Endothelial cell of umbilical vein (primary cell): ENCODE measurements at regions not wholly inside any gene's neighbourhood (a gene's known extent, or its start where the extent isn't known, plus 50 kb on each side); places are given as distances from the start of the nearest gene placed in this dataset.

Experiments used
- BruUV-seq: library from RNA; stranded (reverse); fragments of 400-500 nt; replicated peaks from 2 replicates; lab custom pipeline; 2021; lab: Mats Ljungman, UMichigan
- CTCF ChIA-PET: fragments of 300-600, 350-600 bp; sonication (Branson Sonifier 250); formaldehyde crosslinking; loops from one replicate; lab custom pipeline; 2021; ENCODE audit warnings: antibody characterized with exemption, inconsistent platforms; lab: Charles Lee
- POLR2A ChIA-PET: fragments of 300-600, 350-600 bp; sonication (Branson Sonifier 250); formaldehyde crosslinking; loops from one replicate; lab custom pipeline; 2021; ENCODE audit warnings: antibody characterized with exemption, inconsistent platforms; lab: Charles Lee
- DNase-seq: peaks from one replicate; pipeline ENCODE4 v3.0.0-alpha.2; 2011; ENCODE audit warnings: low read depth, low spot score
- FAIRE-seq: peaks from 2 replicates; lab custom pipeline; 2011; peaks lifted over from hg19 to GRCh38; lab: Jason Lieb, UNC
- H2AFZ ChIP-seq: 2 replicates; pipeline ENCODE4 v1.6.0; 2012; ENCODE audit warnings: low read depth, low read length, control low read depth, inconsistent platforms
- H3K27ac ChIP-seq: 2 replicates; pipeline ENCODE4 v1.5.1; 2011; ENCODE audit warnings: low read depth, mild to moderate bottlenecking, control low read depth, low read length, moderate library complexity; ENCODE audit not compliant: insufficient read depth
- H3K27me3 ChIP-seq, 2 experiments: 2 replicates each; pipeline versions ENCODE4 v1.6.0 to v1.6.1; 2011; ENCODE audit warnings: low read length in 2 of 2, mixed read lengths in 1 of 2; ENCODE audit not compliant: control insufficient read depth in 2 of 2, insufficient read depth in 2 of 2
- H3K36me3 ChIP-seq, 2 experiments: 2 replicates in 1 of 2; 3 replicates in 1 of 2; pipeline ENCODE4 v1.5.1; 2011; ENCODE audit warnings: low read length in 2 of 2, mild to moderate bottlenecking in 1 of 2, moderate library complexity in 1 of 2; ENCODE audit not compliant: control insufficient read depth in 2 of 2, insufficient read depth in 2 of 2; ENCODE audit errors: extremely low read depth in 1 of 2
- H3K4me1 ChIP-seq: 3 replicates; pipeline ENCODE4 v1.5.1; 2011; ENCODE audit warnings: mild to moderate bottlenecking, low read length; ENCODE audit not compliant: control insufficient read depth, insufficient read depth; ENCODE audit errors: extremely low read depth
- H3K4me2 ChIP-seq: 2 replicates; pipeline ENCODE4 v1.6.1; 2011; ENCODE audit warnings: low read length, control low read depth, mixed read lengths; ENCODE audit not compliant: insufficient read depth
- H3K4me3 ChIP-seq, 3 experiments: fragments of 200-600 bp in 1 of 3; sonication (generic), shearing (Covaris generic) in 1 of 3; replicated peaks in 1 of 3; 2 replicates each; pipeline ENCODE4 v1.5.1; 2011 to 2016; ENCODE audit warnings: control low read depth in 3 of 3, low read length in 3 of 3, mild to moderate bottlenecking in 2 of 3, inconsistent platforms in 1 of 3, low read depth in 1 of 3, moderate library complexity in 1 of 3; ENCODE audit not compliant: insufficient read depth in 1 of 3
- H3K79me2 ChIP-seq: 2 replicates; pipeline ENCODE4 v1.6.0; 2012; ENCODE audit warnings: low read length, inconsistent platforms; ENCODE audit not compliant: control insufficient read depth, insufficient read depth
- H3K9ac ChIP-seq: replicated peaks from 2 replicates; pipeline ENCODE3; 2011; ENCODE audit warnings: low read length, control low read depth; ENCODE audit not compliant: insufficient read depth; ENCODE audit errors: extremely low read depth
- H3K9me1 ChIP-seq: replicated peaks from 3 replicates; pipeline ENCODE4 v1.6.0; 2011; ENCODE audit warnings: mild to moderate bottlenecking, low read length; ENCODE audit not compliant: control insufficient read depth, insufficient read depth; ENCODE audit errors: extremely low read depth
- H3K9me3 ChIP-seq: replicated peaks from 2 replicates; pipeline ENCODE4 v1.5.1; 2012; ENCODE audit warnings: low read length, inconsistent platforms; ENCODE audit not compliant: control insufficient read depth, insufficient read depth
- H4K20me1 ChIP-seq: replicated peaks from 2 replicates; pipeline ENCODE3; 2011; ENCODE audit warnings: mild to moderate bottlenecking, low read length; ENCODE audit not compliant: control insufficient read depth, insufficient read depth; ENCODE audit errors: extremely low read depth
- EZH2 ChIP-seq: IDR thresholded peaks from 2 replicates; pipeline ENCODE4 v1.6.1; 2012; ENCODE audit warnings: borderline replicate concordance, low read depth, mild to moderate bottlenecking, moderate library complexity, low read length, inconsistent platforms; ENCODE audit not compliant: severe bottlenecking
- FOS ChIP-seq: IDR thresholded peaks from 2 replicates; pipeline ENCODE4 v1.6.1; 2011; ENCODE audit warnings: mild to moderate bottlenecking, low read length, moderate library complexity, borderline replicate concordance; ENCODE audit not compliant: insufficient read depth
- GATA2 ChIP-seq: IDR thresholded peaks from 2 replicates; pipeline ENCODE4 v1.7.0; 2011; ENCODE audit warnings: low read depth, mild to moderate bottlenecking, moderate library complexity, mixed read lengths, low read length; ENCODE audit not compliant: insufficient read length, insufficient read depth
- JUN ChIP-seq: IDR thresholded peaks from 2 replicates; pipeline ENCODE4 v1.6.1; 2011; ENCODE audit warnings: borderline replicate concordance, low read depth; ENCODE audit not compliant: insufficient read length, insufficient read depth
- MYC ChIP-seq: IDR thresholded peaks from one replicate; pipeline ENCODE4 v1.6.1; 2011; ENCODE audit warnings: mild to moderate bottlenecking, low read depth, low read length
- POLR2A ChIP-seq: IDR thresholded peaks from 2 replicates; pipeline ENCODE4 v1.6.1; 2012; ENCODE audit warnings: low read depth, mild to moderate bottlenecking, control low read depth, low read length
- POLR2AphosphoS5 ChIP-seq: IDR thresholded peaks from 2 replicates; pipeline ENCODE4 v1.6.1; 2012; ENCODE audit warnings: low read depth, mild to moderate bottlenecking, control low read depth, low read length, moderate library complexity; ENCODE audit not compliant: insufficient read depth
- dilution Hi-C: fragments of 300-500 bp; cut with MboI; formaldehyde crosslinking; loops from one replicate; pipeline ENCODE4 v1.15.0; 2019; ENCODE audit warnings: low sequenced_read_pairs; ENCODE audit not compliant: extremely low pct_ligation_motif_present
- intact Hi-C: fragments of 100-400 bp; cut with micrococcal nuclease; formaldehyde crosslinking; loops from one replicate; pipeline ENCODE4 v1.10.0; 2022
- TF ChIP-seq, protein P1 (sequence below): IDR thresholded peaks from 2 replicates; pipeline ENCODE4 v1.6.1; 2011; ENCODE audit not compliant: insufficient read depth, insufficient read length
- TF ChIP-seq, protein P2 (sequence below), 2 donors: IDR thresholded peaks; 1 replicate in 1 of 2; 2 replicates in 1 of 2; pipeline ENCODE4 v1.5.1; 2011; ENCODE audit warnings: low read length in 2 of 2, mild to moderate bottlenecking in 2 of 2, moderate library complexity in 2 of 2, control low read depth in 1 of 2, inconsistent platforms in 1 of 2, low read depth in 1 of 2; ENCODE audit not compliant: insufficient read depth in 1 of 2; ENCODE audit errors: extremely low read depth in 1 of 2

DNA sequence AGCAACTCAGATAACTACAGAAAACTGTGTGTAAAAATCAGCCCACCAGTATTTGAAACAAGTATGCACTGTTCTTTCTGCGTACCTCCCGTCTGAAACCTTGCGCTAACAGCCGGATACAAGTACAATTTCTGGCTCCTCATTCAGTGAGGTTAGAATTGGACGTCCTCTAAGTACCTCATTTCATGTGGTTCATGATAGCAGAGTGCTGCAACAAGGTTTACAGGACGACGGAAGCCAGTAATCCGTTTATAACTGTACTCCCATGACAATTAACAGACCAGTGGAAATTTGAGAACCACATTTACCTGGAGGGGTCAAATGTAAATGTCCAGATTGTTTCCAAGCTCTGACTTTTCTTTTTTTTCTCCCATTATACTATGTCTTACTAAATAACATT is 52.9 kb upstream of the TENM3 start:
- Histone ChIP-seq H3K4me1 (no peaks in the 10 kb centered on the region), H4K20me1 (no peaks in the 10 kb centered on the region), H3K36me3 (no peaks in the 10 kb centered on the region), H3K4me2 (no peak overlapping the region), H3K79me2 (no peaks in the 10 kb centered on the region), H3K9me3 (no peaks in the 10 kb centered on the region), H3K9me1 (no peaks in the 10 kb centered on the region), H3K4me3 (no peak overlapping the region), H3K9ac (no peak overlapping the region), H3K27me3 (no peaks in the 10 kb centered on the region), H3K27ac (no peak overlapping the region), H2AFZ (no peak overlapping the region)
- ChIA-PET POLR2A (no interaction called here), CTCF (no interaction called here)
- dilution Hi-C loops: no loop called here
- DNase-seq (no peak), FAIRE-seq (no peak)
- TF ChIP-seq GATA2: no peak
- TF ChIP-seq FOS: no peak
- TF ChIP-seq JUN: no peak
- no peak for TF ChIP-seq EZH2
- TF ChIP-seq, protein P1, sequence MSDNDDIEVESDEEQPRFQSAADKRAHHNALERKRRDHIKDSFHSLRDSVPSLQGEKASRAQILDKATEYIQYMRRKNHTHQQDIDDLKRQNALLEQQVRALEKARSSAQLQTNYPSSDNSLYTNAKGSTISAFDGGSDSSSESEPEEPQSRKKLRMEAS: no peak
- TF ChIP-seq POLR2A: no peak
- no peak for TF ChIP-seq POLR2AphosphoS5
- TF ChIP-seq, protein P2, sequence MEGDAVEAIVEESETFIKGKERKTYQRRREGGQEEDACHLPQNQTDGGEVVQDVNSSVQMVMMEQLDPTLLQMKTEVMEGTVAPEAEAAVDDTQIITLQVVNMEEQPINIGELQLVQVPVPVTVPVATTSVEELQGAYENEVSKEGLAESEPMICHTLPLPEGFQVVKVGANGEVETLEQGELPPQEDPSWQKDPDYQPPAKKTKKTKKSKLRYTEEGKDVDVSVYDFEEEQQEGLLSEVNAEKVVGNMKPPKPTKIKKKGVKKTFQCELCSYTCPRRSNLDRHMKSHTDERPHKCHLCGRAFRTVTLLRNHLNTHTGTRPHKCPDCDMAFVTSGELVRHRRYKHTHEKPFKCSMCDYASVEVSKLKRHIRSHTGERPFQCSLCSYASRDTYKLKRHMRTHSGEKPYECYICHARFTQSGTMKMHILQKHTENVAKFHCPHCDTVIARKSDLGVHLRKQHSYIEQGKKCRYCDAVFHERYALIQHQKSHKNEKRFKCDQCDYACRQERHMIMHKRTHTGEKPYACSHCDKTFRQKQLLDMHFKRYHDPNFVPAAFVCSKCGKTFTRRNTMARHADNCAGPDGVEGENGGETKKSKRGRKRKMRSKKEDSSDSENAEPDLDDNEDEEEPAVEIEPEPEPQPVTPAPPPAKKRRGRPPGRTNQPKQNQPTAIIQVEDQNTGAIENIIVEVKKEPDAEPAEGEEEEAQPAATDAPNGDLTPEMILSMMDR (IDR thresholded peaks at IDR 0.05; ENCODE audit: extremely low read depth in 1 of 2, insufficient read depth in 1 of 2, low read depth in 1 of 2, low read length in 2 of 2): no peak
- TF ChIP-seq MYC: no peak
- no TSS peak for BruUV-seq
- intact Hi-C loops: no loop called here
